IMR-90 (cell line): ENCODE measurements at regions not wholly inside any gene's neighbourhood (a gene's known extent, or its start where the extent isn't known, plus 50 kb on each side); places are given as distances from the start of the nearest gene placed in this dataset.

Source experiments
- ATAC-seq: fragments of 200-7000 bp; cut with Tn5 transposase; 2 replicates; pipeline ENCODE4 v1.9.1; 2020; ENCODE audit warnings: low read depth, mild to moderate bottlenecking, moderate library complexity
- BruUV-seq: library from RNA; stranded (reverse); fragments of 400-500 nt; replicated peaks from 2 replicates; lab custom pipeline; 2021; lab: Mats Ljungman, UMichigan
- CTCF ChIA-PET: fragments of 300-600 bp; formaldehyde crosslinking; extraction: SDS; loops from one replicate; lab custom pipeline; 2021; ENCODE audit warnings: antibody characterized with exemption; lab: Yijun Ruan, JAX
- POLR2A ChIA-PET: fragments of 300-600 bp; sonication (Branson Sonifier 250); formaldehyde crosslinking; loops from one replicate; lab custom pipeline; 2022; ENCODE audit warnings: antibody characterized with exemption; ENCODE audit not compliant: unreplicated experiment; lab: Charles Lee
- DNase-seq: peaks from one replicate; pipeline ENCODE4 v3.0.0; 2013
- H2AFZ ChIP-seq: replicated peaks from 2 replicates; pipeline ENCODE3; 2013; ENCODE audit warnings: low read length, mild to moderate bottlenecking; ENCODE audit not compliant: poor library complexity
- H2AK5ac ChIP-seq: 2 replicates; pipeline ENCODE4 v1.6.1; 2013; ENCODE audit warnings: low read depth, low read length, inconsistent platforms
- H2AK9ac ChIP-seq: replicated peaks from 2 replicates; pipeline ENCODE3; 2013; ENCODE audit warnings: mild to moderate bottlenecking, low read depth, low read length, moderate library complexity; ENCODE audit not compliant: poor library complexity
- H2BK120ac ChIP-seq: 2 replicates; pipeline ENCODE4 v1.6.1; 2013; ENCODE audit warnings: low read depth, low read length, inconsistent platforms
- H2BK15ac ChIP-seq: 3 replicates; pipeline ENCODE4 v1.6.1; 2013; ENCODE audit warnings: low read depth, low read length, inconsistent platforms
- H2BK20ac ChIP-seq: 2 replicates; pipeline ENCODE4 v1.6.1; 2013; ENCODE audit warnings: low read depth, mild to moderate bottlenecking, inconsistent platforms, low read length, moderate library complexity
- H2BK5ac ChIP-seq: 2 replicates; pipeline ENCODE4 v1.6.1; 2013; ENCODE audit warnings: mild to moderate bottlenecking, low read depth, low read length, inconsistent platforms; ENCODE audit not compliant: poor library complexity, severe bottlenecking
- H3K14ac ChIP-seq: replicated peaks from 2 replicates; pipeline ENCODE4 v1.6.1; 2013; ENCODE audit warnings: low read depth, low read length, inconsistent platforms
- H3K18ac ChIP-seq: 2 replicates; pipeline ENCODE4 v1.6.1; 2013; ENCODE audit warnings: low read depth, low read length, control low read depth
- H3K23ac ChIP-seq: 2 replicates; pipeline ENCODE4 v1.6.1; 2013; ENCODE audit warnings: low read depth, low read length, inconsistent platforms
- H3K27ac ChIP-seq: 2 replicates; pipeline ENCODE4 v1.5.1; 2013; ENCODE audit warnings: mild to moderate bottlenecking, control low read depth, low read length; ENCODE audit not compliant: insufficient read depth
- H3K27me3 ChIP-seq: 2 replicates; pipeline ENCODE4 v1.6.1; 2013; ENCODE audit warnings: low read length; ENCODE audit not compliant: control insufficient read depth, insufficient read depth
- H3K36me3 ChIP-seq: 2 replicates; pipeline ENCODE4 v1.6.1; 2013; ENCODE audit warnings: low read length, mixed read lengths; ENCODE audit not compliant: control insufficient read depth, insufficient read depth
- H3K4ac ChIP-seq: 2 replicates; pipeline ENCODE4 v1.6.1; 2013; ENCODE audit warnings: low read depth, low read length, inconsistent platforms
- H3K4me1 ChIP-seq: 2 replicates; pipeline ENCODE4 v1.6.1; 2013; ENCODE audit warnings: low read length, mixed read lengths; ENCODE audit not compliant: control insufficient read depth, insufficient read depth
- H3K4me2 ChIP-seq: 2 replicates; pipeline ENCODE4 v1.6.1; 2013; ENCODE audit warnings: low read depth, mild to moderate bottlenecking, control low read depth, low read length, moderate library complexity
- H3K4me3 ChIP-seq: 2 replicates; pipeline ENCODE4 v1.5.1; 2013; ENCODE audit warnings: low read depth, mild to moderate bottlenecking, control low read depth, low read length, moderate library complexity; ENCODE audit not compliant: insufficient read depth
- H3K56ac ChIP-seq: 2 replicates; pipeline ENCODE4 v1.6.1; 2013; ENCODE audit warnings: low read length, inconsistent platforms; ENCODE audit not compliant: insufficient read depth; ENCODE audit errors: extremely low read depth
- H3K79me1 ChIP-seq, 2 experiments: 2 replicates each; pipeline ENCODE4 v1.6.1; 2013; ENCODE audit warnings: low read length in 2 of 2, inconsistent platforms in 1 of 2, low read depth in 1 of 2
- H3K9ac ChIP-seq: 2 replicates; pipeline ENCODE4 v1.6.1; 2013; ENCODE audit warnings: low read depth, low read length, control low read depth
- H3K9me1 ChIP-seq: 2 replicates; pipeline ENCODE4 v1.6.1; 2013; ENCODE audit warnings: low read length, inconsistent platforms; ENCODE audit not compliant: insufficient read depth
- H3K9me3 ChIP-seq: 2 replicates; pipeline ENCODE4 v1.6.1; 2013; ENCODE audit warnings: low read length; ENCODE audit not compliant: control insufficient read depth, insufficient read depth
- H4K20me1 ChIP-seq: 2 replicates; pipeline ENCODE4 v1.6.1; 2013; ENCODE audit warnings: low read length, inconsistent platforms; ENCODE audit not compliant: insufficient read depth
- H4K5ac ChIP-seq: 2 replicates; pipeline ENCODE4 v1.6.1; 2013; ENCODE audit warnings: mild to moderate bottlenecking, low read depth, low read length, control low read depth
- H4K8ac ChIP-seq, 2 experiments: 2 replicates each; pipeline ENCODE4 v1.6.1; 2013; ENCODE audit warnings: low read depth in 2 of 2, low read length in 2 of 2, control low read depth in 1 of 2, inconsistent platforms in 1 of 2
- H4K91ac ChIP-seq: 2 replicates; pipeline ENCODE4 v1.6.1; 2013; ENCODE audit warnings: low read depth, low read length, inconsistent platforms; ENCODE audit not compliant: insufficient read depth
- BHLHE40 ChIP-seq: fragments of 150-350 bp; IDR thresholded peaks from 2 replicates; pipeline ENCODE4 v1.6.1; 2016; ENCODE audit warnings: mild to moderate bottlenecking, low read depth, low read length
- CEBPB ChIP-seq: IDR thresholded peaks from 2 replicates; pipeline ENCODE4 v1.6.1; 2012; ENCODE audit warnings: low read depth, low read length, improper control_type of control experiment
- CHD1 ChIP-seq: IDR thresholded peaks from 2 replicates; pipeline ENCODE4 v1.6.1; 2012; ENCODE audit warnings: low read depth, low read length, improper control_type of control experiment
- CTCF ChIP-seq: conservative IDR thresholded peaks from 2 replicates; pipeline ENCODE4 v1.5.1; 2012; ENCODE audit warnings: mild to moderate bottlenecking, low read depth, low read length, improper control_type of control experiment
- ELK1 ChIP-seq: fragments of 150-350 bp; IDR thresholded peaks from 2 replicates; pipeline ENCODE4 v1.6.1; 2016; ENCODE audit warnings: low read depth, mild to moderate bottlenecking, low read length, moderate library complexity, borderline replicate concordance
- FOS ChIP-seq: fragments of 150-350 bp; IDR thresholded peaks from 2 replicates; pipeline ENCODE4 v1.6.1; 2016; ENCODE audit warnings: low read depth, low read length
- MAFK ChIP-seq: IDR thresholded peaks from 2 replicates; pipeline ENCODE4 v1.6.1; 2012; ENCODE audit warnings: low read depth, low read length, improper control_type of control experiment
- MAZ ChIP-seq: IDR thresholded peaks from 2 replicates; pipeline ENCODE4 v1.6.1; 2012; ENCODE audit warnings: low read depth, mild to moderate bottlenecking, low read length, improper control_type of control experiment, moderate library complexity, borderline replicate concordance
- MXI1 ChIP-seq: IDR thresholded peaks from 2 replicates; pipeline ENCODE4 v1.6.1; 2012; ENCODE audit warnings: low read depth, mild to moderate bottlenecking, low read length, moderate library complexity, borderline replicate concordance
- NFE2L2 ChIP-seq: fragments of 150-350 bp; IDR thresholded peaks from 2 replicates; pipeline ENCODE4 v1.6.1; 2016; ENCODE audit warnings: low read depth, mild to moderate bottlenecking, low read length
- POLR2A ChIP-seq: IDR thresholded peaks from 2 replicates; pipeline ENCODE4 v1.6.1; 2012; ENCODE audit warnings: mild to moderate bottlenecking, low read depth, low read length
- RAD21 ChIP-seq: IDR thresholded peaks from 2 replicates; pipeline ENCODE4 v1.6.1; 2012; ENCODE audit warnings: low read length, improper control_type of control experiment
- RCOR1 ChIP-seq: IDR thresholded peaks from 2 replicates; pipeline ENCODE4 v1.6.1; 2012; ENCODE audit warnings: mild to moderate bottlenecking, low read length, improper control_type of control experiment; ENCODE audit not compliant: insufficient replicate concordance
- RFX5 ChIP-seq: IDR thresholded peaks from 2 replicates; pipeline ENCODE4 v1.8.0; 2012; ENCODE audit warnings: low read depth, mild to moderate bottlenecking, low read length, moderate library complexity
- SMC3 ChIP-seq: fragments of 150-350 bp; IDR thresholded peaks from 2 replicates; pipeline ENCODE4 v1.6.1; 2016; ENCODE audit warnings: low read depth, mild to moderate bottlenecking, antibody characterized with exemption, low read length, moderate library complexity
- USF2 ChIP-seq: fragments of 150-350 bp; IDR thresholded peaks from 2 replicates; pipeline ENCODE4 v1.6.1; 2017; ENCODE audit warnings: mild to moderate bottlenecking, antibody characterized with exemption, low read length, low read depth
- WGBS, 2 experiments: methylation state at CpG; one replicate each; pipeline versions ENCODE4 v1.1.5 to v1.1.7; 2013; ENCODE audit warnings: missing lambda C conversion rate in 2 of 2; ENCODE audit not compliant: insufficient read length in 1 of 2; ENCODE audit errors: extremely low coverage in 2 of 2; 5-methylcytosine and 5-hydroxymethylcytosine counted together
- dilution Hi-C: fragments of 300-500 bp; cut with HindIII; formaldehyde crosslinking; loops from one replicate; pipeline ENCODE4 v1.14.3; 2018; ENCODE audit warnings: low sequenced_read_pairs; ENCODE audit not compliant: unreplicated experiment
- in situ Hi-C: fragments of 300-500 bp; cut with MboI; formaldehyde crosslinking; loops from 3 replicates; pipeline ENCODE4 v1.14.3; 2019; ENCODE audit warnings: low sequenced_read_pairs, inconsistent platforms, mixed read lengths
- intact Hi-C: fragments of 100-400 bp; cut with micrococcal nuclease; formaldehyde crosslinking; loops from 2 replicates; pipeline ENCODE4 v1.10.0; 2022

GRCh38 chr2:242030858-242031257 is 161.3 kb downstream of the RTP5 start:
- no peak overlapping the region for H2AK5ac ChIP-seq
- H4K20me1 ChIP-seq, result peaks cover 13% of the 10 kb centered on the region
- CTCF ChIA-PET, result no interaction called here
- H2BK5ac ChIP-seq, result no peak overlapping the region
- peaks cover 7% of the 10 kb centered on the region; the same call in 1 of the 2 replicates for H3K9me1 ChIP-seq
- H3K4me3 ChIP-seq, result no peak overlapping the region
- no peak overlapping the region for H4K8ac ChIP-seq
- H3K27me3 ChIP-seq, result peaks cover 79% of the 10 kb centered on the region
- H3K4me2 ChIP-seq, result no peak overlapping the region
- H4K5ac ChIP-seq, result no peak overlapping the region
- H3K4ac ChIP-seq, result no peak overlapping the region
- peaks cover 2% of the 10 kb centered on the region; the same call in 1 of the 2 replicates for H3K9me3 ChIP-seq
- POLR2A ChIA-PET, result no interaction called here
- 81% methylated on average over 7 of the region's 12 CpGs; no CpG with 5 or more reads in 1 of the 2 experiments for WGBS, 2 experiments
- ATAC-seq (no peak), DNase-seq (no peak)
- H2BK15ac ChIP-seq, result no peak overlapping the region
- H3K23ac ChIP-seq, result no peak overlapping the region
- H3K79me1 ChIP-seq, result no peaks in the 10 kb centered on the region
- BruUV-seq, result no TSS peak
- no peak overlapping the region for H3K14ac ChIP-seq
- H4K91ac ChIP-seq, result no peak overlapping the region
- in situ Hi-C loops, result no loop called here
- H2AK9ac ChIP-seq, result no peak overlapping the region
- TF ChIP-seq CTCF (no peak), SMC3 (no peak), ELK1 (no peak), POLR2A (no peak), BHLHE40 (no peak), CHD1 (no peak), RCOR1 (no peak), MAFK (no peak), MAZ (no peak), USF2 (no peak), FOS (no peak), CEBPB (no peak), RAD21 (no peak), NFE2L2 (no peak), MXI1 (no peak), RFX5 (no peak)
- no peak overlapping the region for H3K56ac ChIP-seq
- H2BK120ac ChIP-seq, result no peak overlapping the region
- H2BK20ac ChIP-seq, result no peak overlapping the region
- no peak overlapping the region for H3K18ac ChIP-seq
- intact Hi-C loops, result no loop called here
- H3K27ac ChIP-seq, result no peak overlapping the region
- H2AFZ ChIP-seq, result no peak overlapping the region
- H3K4me1 ChIP-seq, result peaks cover 8% of the 10 kb centered on the region; the same call in 1 of the 2 replicates
- H3K9ac ChIP-seq, result no peak overlapping the region
- dilution Hi-C loops, result no loop called here
- H3K36me3 ChIP-seq, result no peaks in the 10 kb centered on the region
